ENCODE measurements at regions not wholly inside any gene's neighbourhood (a gene's known extent, or its start where the extent isn't known, plus 50 kb on each side); places are given as distances from the start of the nearest gene placed in this dataset.

DNA sequence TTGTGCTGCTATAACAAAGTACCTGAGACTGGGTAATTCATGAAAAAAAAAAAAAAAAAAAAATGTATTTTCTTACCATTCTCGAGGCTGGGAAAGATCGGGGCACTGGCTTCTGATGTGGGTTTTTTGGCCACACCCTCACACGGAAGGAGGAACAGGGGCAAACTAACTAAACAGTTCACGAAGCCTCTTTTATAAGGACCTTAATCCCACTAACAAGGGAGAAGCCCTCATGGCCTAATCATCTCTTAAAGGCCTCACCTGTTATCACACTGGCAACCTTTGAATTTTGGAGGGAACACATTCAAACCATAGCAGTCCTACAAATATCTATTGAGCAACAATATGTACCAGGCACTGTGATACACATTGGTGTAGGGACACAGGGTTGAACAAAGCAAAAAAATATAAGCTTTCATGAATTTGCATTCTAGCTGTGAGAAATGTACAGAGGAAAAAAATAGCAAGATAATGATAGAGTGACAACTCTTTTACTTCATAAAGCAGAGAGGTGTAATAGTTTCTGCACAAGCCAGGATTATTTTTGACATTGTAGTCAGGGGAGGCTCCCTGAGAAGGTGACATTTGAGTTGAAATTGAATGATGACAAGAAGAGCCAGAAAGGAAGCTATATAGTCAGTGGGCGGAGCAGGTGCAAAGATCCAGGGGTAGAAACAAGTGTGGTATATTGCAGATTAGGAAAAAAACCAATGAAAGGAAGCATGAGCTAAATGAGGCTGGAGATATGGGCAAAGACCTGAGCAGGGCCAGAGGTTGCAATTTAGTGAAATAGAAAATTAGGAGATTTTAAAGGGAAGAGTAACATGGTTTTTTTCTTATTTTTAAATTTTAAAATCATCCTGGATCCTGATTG is 68.1 kb upstream of the GRAMD2B start:
- 70% methylated on average over 5 of the region's 5 CpGs for WGBS
- DNase-seq (ENCODE audit: low spot score) = no peak
- H3K9ac ChIP-seq (ENCODE audit: low read depth in 1 of 2, low read length in 2 of 2) = no peak overlapping the region

DNA sequence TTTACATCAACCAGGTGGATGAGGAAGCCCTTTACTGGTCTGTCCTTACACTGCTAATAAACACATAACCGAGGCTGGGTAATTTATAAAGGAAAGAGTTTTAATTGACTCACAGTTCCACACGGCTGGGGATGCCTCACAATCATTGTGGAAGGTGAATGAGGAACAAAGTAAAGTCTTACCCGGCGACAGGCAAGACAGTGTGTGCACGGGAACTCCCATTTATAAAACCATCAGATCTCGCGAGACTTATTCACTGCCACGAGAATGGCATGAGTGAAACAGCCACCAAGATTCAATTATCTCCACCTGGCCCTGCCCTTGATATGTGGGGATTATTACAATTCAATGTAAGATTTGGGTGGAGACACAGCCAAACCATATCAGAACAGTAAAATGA is 67.3 kb upstream of the GRAMD2B start:
- Histone ChIP-seq H3K27me3 (ENCODE audit: control insufficient read depth in 4 of 4, insufficient read depth in 4 of 4, low read length in 3 of 4) (no peaks in the 10 kb centered on the region), H3K4me1 (ENCODE audit: control insufficient read depth in 4 of 4, insufficient read depth in 4 of 4, low read length in 3 of 4) (peaks cover 1 to 28% (median 17%) of the 10 kb centered on the region in 4 donors), H3K36me3 (ENCODE audit: control insufficient read depth in 4 of 4, insufficient read depth in 3 of 4, low read depth in 1 of 4, low read length in 3 of 4) (no peaks in the 10 kb centered on the region), H3K9ac (ENCODE audit: low read depth in 1 of 2, low read length in 2 of 2) (no peak overlapping the region), H3K4me3 (ENCODE audit: low read depth in 1 of 3, low read length in 3 of 3) (no peak overlapping the region), H3K9me3 (ENCODE audit: control insufficient read depth in 4 of 4, low read length in 3 of 4) (no peaks in the 10 kb centered on the region), H3K27ac (ENCODE audit: low read depth in 1 of 2, low read length in 2 of 2) (no peak overlapping the region)
- TF ChIP-seq MAX (IDR thresholded peaks at IDR 0.05) (no peak), HNF4A (conservative IDR thresholded peaks at IDR 0.05) (no peak), REST (IDR thresholded peaks at IDR 0.05) (no peak)
- DNase-seq (ENCODE audit: low spot score) = no peak
- WGBS = 85% methylated on average over 8 of the region's 8 CpGs

More for the DNA sequence above, 68.1 kb upstream of the GRAMD2B start:
- no peaks in the 10 kb centered on the region for H3K36me3 ChIP-seq (ENCODE audit: control insufficient read depth in 4 of 4, insufficient read depth in 3 of 4, low read depth in 1 of 4, low read length in 3 of 4)
- no peaks in the 10 kb centered on the region for H3K27me3 ChIP-seq (ENCODE audit: control insufficient read depth in 4 of 4, insufficient read depth in 4 of 4, low read length in 3 of 4)
- H3K4me3 ChIP-seq (ENCODE audit: low read depth in 1 of 3, low read length in 3 of 3) = no peak overlapping the region
- H3K9me3 ChIP-seq (ENCODE audit: control insufficient read depth in 4 of 4, low read length in 3 of 4) = no peaks in the 10 kb centered on the region
- no peak overlapping the region for H3K27ac ChIP-seq (ENCODE audit: low read depth in 1 of 2, low read length in 2 of 2)
- peaks cover 1 to 28% (median 17%) of the 10 kb centered on the region in 4 donors for H3K4me1 ChIP-seq (ENCODE audit: control insufficient read depth in 4 of 4, insufficient read depth in 4 of 4, low read length in 3 of 4)
- TF ChIP-seq TAF1 (conservative IDR thresholded peaks at IDR 0.05) (no peak), HNF4A (conservative IDR thresholded peaks at IDR 0.05) (peak in 1 of 2 donors; percentile 28), SP1 (IDR thresholded peaks at IDR 0.05) (no peak), NR2F2 (IDR thresholded peaks at IDR 0.05) (no peak), EGR1 (IDR thresholded peaks at IDR 0.05; ENCODE audit: low read depth in 2 of 2) (no peak), FOXA2 (IDR thresholded peaks at IDR 0.05) (no peak), MAX (IDR thresholded peaks at IDR 0.05) (no peak), RAD21 (IDR thresholded peaks at IDR 0.05) (peak; percentile 20 to 45)
- TF ChIP-seq, protein P1, sequence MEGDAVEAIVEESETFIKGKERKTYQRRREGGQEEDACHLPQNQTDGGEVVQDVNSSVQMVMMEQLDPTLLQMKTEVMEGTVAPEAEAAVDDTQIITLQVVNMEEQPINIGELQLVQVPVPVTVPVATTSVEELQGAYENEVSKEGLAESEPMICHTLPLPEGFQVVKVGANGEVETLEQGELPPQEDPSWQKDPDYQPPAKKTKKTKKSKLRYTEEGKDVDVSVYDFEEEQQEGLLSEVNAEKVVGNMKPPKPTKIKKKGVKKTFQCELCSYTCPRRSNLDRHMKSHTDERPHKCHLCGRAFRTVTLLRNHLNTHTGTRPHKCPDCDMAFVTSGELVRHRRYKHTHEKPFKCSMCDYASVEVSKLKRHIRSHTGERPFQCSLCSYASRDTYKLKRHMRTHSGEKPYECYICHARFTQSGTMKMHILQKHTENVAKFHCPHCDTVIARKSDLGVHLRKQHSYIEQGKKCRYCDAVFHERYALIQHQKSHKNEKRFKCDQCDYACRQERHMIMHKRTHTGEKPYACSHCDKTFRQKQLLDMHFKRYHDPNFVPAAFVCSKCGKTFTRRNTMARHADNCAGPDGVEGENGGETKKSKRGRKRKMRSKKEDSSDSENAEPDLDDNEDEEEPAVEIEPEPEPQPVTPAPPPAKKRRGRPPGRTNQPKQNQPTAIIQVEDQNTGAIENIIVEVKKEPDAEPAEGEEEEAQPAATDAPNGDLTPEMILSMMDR (IDR thresholded peaks at IDR 0.05; ENCODE audit: low read depth, low read length, missing input control) = no peak

Measured in liver (tissue), 8 donors.